Neural cell (in vitro differentiated cells): ENCODE measurements at regions not wholly inside any gene's neighbourhood (a gene's known extent, or its start where the extent isn't known, plus 50 kb on each side); places are given as distances from the start of the nearest gene placed in this dataset.

ENCODE experiments used
- H2AFZ ChIP-seq: fragments of 200-600, 300-800 bp; sonication (generic), shearing (Covaris generic); 2 replicates; pipeline ENCODE4 v1.6.0; 2014; ENCODE audit warnings: low read depth, mild to moderate bottlenecking, antibody characterized with exemption, low read length, moderate library complexity
- H3F3A ChIP-seq: fragments of 200-600 bp; shearing (Covaris generic); 2 replicates; pipeline ENCODE4 v1.6.1; 2016; ENCODE audit warnings: mild to moderate bottlenecking, moderate library complexity, mixed read lengths, antibody characterized with exemption, low read length; ENCODE audit not compliant: insufficient read depth, poor library complexity, severe bottlenecking
- H3K27ac ChIP-seq: fragments of 200-600, 300-800 bp; sonication (generic), shearing (Covaris generic); 2 replicates; pipeline ENCODE4 v1.5.1; 2014; ENCODE audit warnings: mild to moderate bottlenecking, low read length, moderate library complexity
- H3K27me3 ChIP-seq: fragments of 300-800, 200-600 bp; sonication (generic), shearing (Covaris generic); 2 replicates; pipeline ENCODE4 v1.6.0; 2014; ENCODE audit warnings: mild to moderate bottlenecking, low read depth, low read length, moderate library complexity; ENCODE audit not compliant: insufficient read depth
- H3K36me3 ChIP-seq: fragments of 300-800, 200-600 bp; sonication (generic), shearing (Covaris generic); 2 replicates; pipeline ENCODE4 v1.5.1; 2014; ENCODE audit warnings: mild to moderate bottlenecking, antibody characterized with exemption, low read length, moderate library complexity; ENCODE audit not compliant: insufficient read depth
- H3K4me2 ChIP-seq: fragments of 300-800, 200-600 bp; sonication (generic), shearing (Covaris generic); 2 replicates; pipeline ENCODE4 v1.6.0; 2014; ENCODE audit warnings: mild to moderate bottlenecking, low read length
- H3K4me3 ChIP-seq: fragments of 300-800, 200-600 bp; sonication (generic), shearing (Covaris generic); 2 replicates; pipeline ENCODE4 v1.5.1; 2014; ENCODE audit warnings: mild to moderate bottlenecking, low read length, moderate library complexity
- H3K79me2 ChIP-seq: fragments of 200-600 bp; shearing (Covaris generic); replicated peaks from 2 replicates; pipeline ENCODE4 v1.6.0; 2014; ENCODE audit warnings: mild to moderate bottlenecking, low read length, moderate library complexity; ENCODE audit not compliant: insufficient read depth
- H3K9ac ChIP-seq: fragments of 300-800, 200-600 bp; sonication (generic), shearing (Covaris generic); 2 replicates; pipeline ENCODE4 v1.6.1; 2016; ENCODE audit warnings: mild to moderate bottlenecking, low read length, mixed read lengths
- H3K9me2 ChIP-seq: fragments of 200-600 bp; shearing (Covaris generic); 2 replicates; pipeline ENCODE4 v1.6.1; 2016; ENCODE audit warnings: mild to moderate bottlenecking, low read length, mixed read lengths; ENCODE audit not compliant: insufficient read depth
- H3K9me3 ChIP-seq: fragments of 200-600, 300-800 bp; sonication (generic), shearing (Covaris generic); 2 replicates; pipeline ENCODE4 v1.6.1; 2016; ENCODE audit warnings: mild to moderate bottlenecking, mixed run types, low read length, moderate library complexity, mixed read lengths
- H4K20me1 ChIP-seq: fragments of 200-600 bp; shearing (Covaris generic); 2 replicates; pipeline ENCODE4 v1.6.1; 2016; ENCODE audit warnings: mild to moderate bottlenecking, mixed run types; ENCODE audit not compliant: insufficient read depth
- CTCF ChIP-seq: fragments of 450-650 bp; IDR thresholded peaks from 2 replicates; pipeline ENCODE4 v1.5.1; 2014; ENCODE audit warnings: antibody characterized with exemption, mild to moderate bottlenecking, moderate library complexity; ENCODE audit not compliant: poor library complexity, severe bottlenecking
- EP300 ChIP-seq: fragments of 450-650 bp; conservative IDR thresholded peaks from 2 replicates; pipeline ENCODE4 v1.6.1; 2014; ENCODE audit warnings: antibody characterized with exemption, mild to moderate bottlenecking, moderate library complexity; ENCODE audit not compliant: poor library complexity, severe bottlenecking
- EZH2 ChIP-seq: fragments of 200-600, 300-800 bp; shearing (Covaris generic), sonication (generic); IDR thresholded peaks from 2 replicates; pipeline ENCODE4 v1.6.1; 2014; ENCODE audit warnings: antibody characterized with exemption, low read length, borderline replicate concordance, mild to moderate bottlenecking; ENCODE audit not compliant: insufficient read depth, poor library complexity, severe bottlenecking
- MXI1 ChIP-seq: fragments of 450-650 bp; conservative IDR thresholded peaks from 2 replicates; pipeline ENCODE4 v1.6.1; 2014; ENCODE audit warnings: antibody characterized with exemption, mild to moderate bottlenecking; ENCODE audit not compliant: poor library complexity, severe bottlenecking
- POLR2AphosphoS5 ChIP-seq: IDR thresholded peaks from 2 replicates; pipeline ENCODE4 v1.6.1; 2012
- RAD21 ChIP-seq: fragments of 450-650 bp; conservative IDR thresholded peaks from 2 replicates; pipeline ENCODE4 v1.6.1; 2014; ENCODE audit warnings: antibody characterized with exemption, mild to moderate bottlenecking, moderate library complexity
- REST ChIP-seq: IDR thresholded peaks from 2 replicates; pipeline ENCODE4 v1.6.1; 2012; ENCODE audit warnings: borderline replicate concordance
- SMC3 ChIP-seq: fragments of 450-650 bp; conservative IDR thresholded peaks from 2 replicates; pipeline ENCODE4 v1.6.1; 2014; ENCODE audit warnings: antibody characterized with exemption, mild to moderate bottlenecking, moderate library complexity; ENCODE audit not compliant: poor library complexity
- TAF1 ChIP-seq: IDR thresholded peaks from 2 replicates; pipeline ENCODE4 v1.6.1; 2012; ENCODE audit warnings: low read depth

DNA sequence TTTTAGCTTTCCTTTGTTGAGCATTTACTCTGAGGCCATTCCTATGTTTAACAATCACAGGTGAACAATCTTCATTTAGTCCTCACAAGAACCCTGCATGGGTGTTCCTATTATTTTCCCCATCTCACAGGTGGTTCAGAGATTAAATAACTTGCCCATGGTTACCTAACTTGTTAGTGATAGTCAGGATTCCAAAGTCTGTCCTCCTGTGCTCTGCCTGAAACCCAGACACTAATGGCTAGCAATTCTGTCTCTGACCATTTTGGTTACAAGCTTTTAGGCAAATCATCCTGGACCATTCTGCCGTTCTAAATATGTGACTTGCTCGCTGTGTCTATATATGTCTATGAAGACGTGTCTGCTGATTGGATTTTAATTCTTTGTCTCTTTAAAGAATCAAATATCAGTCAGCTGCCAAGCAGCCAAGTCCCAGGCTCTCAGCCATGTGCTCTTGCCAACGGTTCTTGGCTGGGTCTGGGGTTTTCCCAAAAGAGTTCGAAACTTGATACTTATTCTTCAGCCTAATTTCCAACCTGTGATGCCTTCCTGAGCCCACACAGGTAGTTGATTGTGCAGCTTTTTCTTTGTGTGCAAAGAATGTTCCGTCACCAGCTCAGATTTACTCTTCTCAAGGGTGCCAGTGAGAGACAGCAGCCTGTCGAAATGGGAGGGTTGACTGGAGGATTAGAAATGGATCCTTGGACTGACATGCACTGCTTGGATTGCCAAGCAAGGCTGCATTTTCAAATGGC lies 121.7 kb downstream of the NREP start:
- H3K4me3 ChIP-seq: no peak overlapping the region
- H3K27ac ChIP-seq: no peak overlapping the region
- no peaks in the 10 kb centered on the region for H3K79me2 ChIP-seq
- H3K27me3 ChIP-seq: no peaks in the 10 kb centered on the region
- no peaks in the 10 kb centered on the region for H3K36me3 ChIP-seq
- no peaks in the 10 kb centered on the region for H3F3A ChIP-seq
- no peaks in the 10 kb centered on the region for H4K20me1 ChIP-seq
- no peaks in the 10 kb centered on the region for H3K9me2 ChIP-seq
- TF ChIP-seq RAD21: no peak
- no peak for TF ChIP-seq POLR2AphosphoS5
- TF ChIP-seq EP300: no peak
- no peaks in the 10 kb centered on the region for H3K9me3 ChIP-seq
- H2AFZ ChIP-seq: no peak overlapping the region
- no peak overlapping the region for H3K9ac ChIP-seq
- no peak overlapping the region for H3K4me2 ChIP-seq

DNA sequence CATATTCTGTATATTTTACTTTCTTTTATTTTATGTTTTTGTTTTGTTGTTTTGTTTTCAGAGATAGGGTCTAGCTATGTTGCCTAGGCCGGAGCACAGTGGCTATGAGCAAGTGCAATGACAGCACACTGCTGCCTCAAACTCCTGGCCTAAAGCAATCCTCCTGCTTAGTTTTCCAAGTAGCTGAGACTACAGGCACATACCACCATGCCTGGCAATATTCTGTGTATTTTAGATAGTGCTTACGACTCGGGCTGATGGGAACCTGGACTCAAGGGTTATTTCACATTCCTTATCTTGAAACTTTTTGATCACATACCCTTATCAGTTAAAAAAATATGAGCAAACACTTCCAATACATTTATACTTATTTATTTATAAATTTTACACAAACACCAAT lies 119.0 kb upstream of the STARD4 start:
- Histone ChIP-seq H3K79me2 (no peaks in the 10 kb centered on the region), H3K4me2 (no peak overlapping the region), H3K9me2 (no peaks in the 10 kb centered on the region), H3K36me3 (no peaks in the 10 kb centered on the region), H2AFZ (no peak overlapping the region), H4K20me1 (no peaks in the 10 kb centered on the region), H3K9me3 (no peaks in the 10 kb centered on the region), H3K27ac (no peak overlapping the region), H3K4me3 (no peak overlapping the region), H3F3A (no peaks in the 10 kb centered on the region), H3K27me3 (no peaks in the 10 kb centered on the region), H3K9ac (no peak overlapping the region)
- no peak for TF ChIP-seq CTCF
- no peak for TF ChIP-seq MXI1
- no peak for TF ChIP-seq TAF1
- no peak for TF ChIP-seq RAD21
- TF ChIP-seq EP300: no peak
- TF ChIP-seq REST: no peak
- TF ChIP-seq EZH2: no peak
- no peak for TF ChIP-seq SMC3
- no peak for TF ChIP-seq POLR2AphosphoS5
